D721Med (cell line): ENCODE measurements at regions not wholly inside any gene's neighbourhood (a gene's known extent, or its start where the extent isn't known, plus 50 kb on each side); places are given as distances from the start of the nearest gene placed in this dataset.

Source experiments
- DNase-seq: peaks from one replicate; pipeline ENCODE4 v3.0.0; 2011; ENCODE audit warnings: low spot score; ENCODE audit not compliant: insufficient read length
- FAIRE-seq: peaks from 2 replicates; lab custom pipeline; 2011; peaks lifted over from hg19 to GRCh38; lab: Jason Lieb, UNC
- CTCF ChIP-seq: IDR thresholded peaks from 2 replicates; pipeline ENCODE4 v1.5.1; 2012; ENCODE audit warnings: mild to moderate bottlenecking, control low read depth; ENCODE audit not compliant: insufficient read depth; ENCODE audit errors: missing control alignments

- no peak for TF ChIP-seq CTCF
- FAIRE-seq (no peak), DNase-seq (no peak)
Observed at GRCh38 chr21:36540700-36541099, 60.8 kb upstream of the CLDN14 start.

GRCh38 chr21:36541721-36542139 is 61.8 kb upstream of the CLDN14 start:
- no peak for TF ChIP-seq CTCF
- FAIRE-seq, result no peak
- no peak for DNase-seq

- FAIRE-seq (no peak), DNase-seq (no peak)
- TF ChIP-seq CTCF, result no peak
Observed at GRCh38 chr21:36542312-36543101, 62.6 kb upstream of the CLDN14 start.

GRCh38 chr21:36543924-36544323 is 64.0 kb upstream of the CLDN14 start:
- DNase-seq (no peak), FAIRE-seq (no peak)
- no peak for TF ChIP-seq CTCF

- TF ChIP-seq CTCF, result no peak
- no peak for DNase-seq
- FAIRE-seq, result no peak
Observed at GRCh38 chr21:36544545-36544944, 64.6 kb upstream of the CLDN14 start.

GRCh38 chr21:36545776-36546511 is 66.0 kb upstream of the CLDN14 start:
- FAIRE-seq (no peak), DNase-seq (no peak)
- TF ChIP-seq CTCF, result no peak

GRCh38 chr21:36547464-36547863 is 67.5 kb upstream of the CLDN14 start:
- no peak for FAIRE-seq
- DNase-seq, result no peak
- no peak for TF ChIP-seq CTCF
